Chondrocyte (in vitro differentiated cells): ENCODE measurements at regions not wholly inside any gene's neighbourhood (a gene's known extent, or its start where the extent isn't known, plus 50 kb on each side); places are given as distances from the start of the nearest gene placed in this dataset.

Source experiments
- DNase-seq: peaks from one replicate; pipeline ENCODE4 v3.0.0; 2021; ENCODE audit warnings: mixed read lengths, low spot score
- H3K27ac Mint-ChIP-seq: one replicate; pipeline ENCODE4 v1.8.0; 2021; ENCODE audit warnings: mild to moderate bottlenecking, moderate library complexity, mixed read lengths; ENCODE audit not compliant: unreplicated experiment
- H3K27me3 Mint-ChIP-seq: 2 replicates; pipeline ENCODE4 v1.8.0; 2021; ENCODE audit warnings: low read depth, mixed read lengths
- H3K36me3 Mint-ChIP-seq: 2 replicates; pipeline ENCODE4 v1.8.0; 2021; ENCODE audit warnings: low read depth, mixed read lengths
- H3K4me1 Mint-ChIP-seq: 2 replicates; pipeline ENCODE4 v1.8.0; 2021; ENCODE audit warnings: low read depth, mild to moderate bottlenecking, mixed read lengths
- H3K4me3 Mint-ChIP-seq: one replicate; pipeline ENCODE4 v1.8.0; 2021; ENCODE audit warnings: mild to moderate bottlenecking, moderate library complexity, mixed read lengths; ENCODE audit not compliant: unreplicated experiment
- H3K9me3 Mint-ChIP-seq: 2 replicates; pipeline ENCODE4 v1.8.0; 2021; ENCODE audit warnings: low read depth, mixed read lengths
- TF ChIP-seq, protein P1 (sequence below): fragments of 200-600 bp; sonication (generic); IDR thresholded peaks from 2 replicates; pipeline ENCODE4 v1.5.0; 2021; ENCODE audit warnings: antibody characterized with exemption, mild to moderate bottlenecking, moderate library complexity

DNA sequence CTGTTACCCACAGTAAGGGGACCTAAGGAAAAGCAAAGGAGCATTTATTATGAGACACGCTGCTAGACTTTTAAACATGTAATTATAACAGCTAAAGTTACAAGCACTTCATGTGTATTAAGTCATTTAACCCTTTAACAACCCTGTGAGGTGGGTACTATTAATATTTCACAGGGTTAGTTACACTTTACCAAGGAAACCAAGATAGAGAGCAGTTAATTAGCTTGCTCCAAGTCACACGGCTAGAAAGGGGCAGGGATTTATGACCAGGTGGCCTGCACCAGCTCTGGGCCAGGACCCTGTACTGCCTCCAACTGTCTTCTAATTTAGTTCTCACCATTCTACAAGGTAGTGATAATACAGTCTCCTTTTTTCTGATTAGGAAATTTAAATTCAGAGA lies 74.9 kb downstream of the RPL27A start:
- peaks cover 2% of the 10 kb centered on the region for H3K9me3 Mint-ChIP-seq
- no peak for DNase-seq
- no peak overlapping the region for H3K4me3 Mint-ChIP-seq
- H3K4me1 Mint-ChIP-seq = peaks cover 33% of the 10 kb centered on the region
- H3K27me3 Mint-ChIP-seq = no peaks in the 10 kb centered on the region
- TF ChIP-seq, protein P1, sequence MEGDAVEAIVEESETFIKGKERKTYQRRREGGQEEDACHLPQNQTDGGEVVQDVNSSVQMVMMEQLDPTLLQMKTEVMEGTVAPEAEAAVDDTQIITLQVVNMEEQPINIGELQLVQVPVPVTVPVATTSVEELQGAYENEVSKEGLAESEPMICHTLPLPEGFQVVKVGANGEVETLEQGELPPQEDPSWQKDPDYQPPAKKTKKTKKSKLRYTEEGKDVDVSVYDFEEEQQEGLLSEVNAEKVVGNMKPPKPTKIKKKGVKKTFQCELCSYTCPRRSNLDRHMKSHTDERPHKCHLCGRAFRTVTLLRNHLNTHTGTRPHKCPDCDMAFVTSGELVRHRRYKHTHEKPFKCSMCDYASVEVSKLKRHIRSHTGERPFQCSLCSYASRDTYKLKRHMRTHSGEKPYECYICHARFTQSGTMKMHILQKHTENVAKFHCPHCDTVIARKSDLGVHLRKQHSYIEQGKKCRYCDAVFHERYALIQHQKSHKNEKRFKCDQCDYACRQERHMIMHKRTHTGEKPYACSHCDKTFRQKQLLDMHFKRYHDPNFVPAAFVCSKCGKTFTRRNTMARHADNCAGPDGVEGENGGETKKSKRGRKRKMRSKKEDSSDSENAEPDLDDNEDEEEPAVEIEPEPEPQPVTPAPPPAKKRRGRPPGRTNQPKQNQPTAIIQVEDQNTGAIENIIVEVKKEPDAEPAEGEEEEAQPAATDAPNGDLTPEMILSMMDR = no peak
- H3K27ac Mint-ChIP-seq = peak overlapping the region; percentile 72
- peaks cover 2% of the 10 kb centered on the region for H3K36me3 Mint-ChIP-seq

DNA sequence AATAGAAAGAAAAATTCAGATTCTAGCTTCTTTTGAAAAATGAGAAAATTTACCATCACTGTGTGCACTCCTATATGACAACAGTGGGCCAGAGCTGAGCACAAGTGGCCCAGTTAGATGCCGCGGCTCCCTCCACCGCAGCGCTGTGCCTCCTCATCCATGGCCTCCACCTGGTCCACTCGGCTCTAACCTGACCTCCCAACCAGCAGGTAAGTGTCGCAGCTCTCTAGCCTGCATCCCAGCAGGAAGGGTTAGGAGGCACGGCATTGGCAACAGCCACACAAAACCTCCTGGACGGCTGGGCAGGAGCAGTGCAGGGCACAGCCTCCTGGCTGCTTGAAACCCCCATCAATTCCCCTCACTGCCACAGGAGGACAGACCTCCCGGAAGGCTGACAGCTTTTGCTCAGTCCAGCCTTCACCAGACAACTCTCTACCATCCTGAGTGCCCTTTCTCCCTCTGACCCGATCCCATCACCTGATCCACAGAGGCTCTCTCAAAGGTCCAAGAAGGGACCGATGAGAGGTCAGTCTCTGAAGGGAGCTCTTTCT lies 76.1 kb downstream of the RPL27A start:
- H3K4me1 Mint-ChIP-seq = peaks cover 44% of the 10 kb centered on the region
- no peak overlapping the region for H3K4me3 Mint-ChIP-seq
- peaks cover 3% of the 10 kb centered on the region for H3K36me3 Mint-ChIP-seq
- TF ChIP-seq, protein P1 = no peak
- H3K9me3 Mint-ChIP-seq = no peaks in the 10 kb centered on the region
- H3K27ac Mint-ChIP-seq = no peak overlapping the region
- DNase-seq = no peak
- H3K27me3 Mint-ChIP-seq = no peaks in the 10 kb centered on the region

DNA sequence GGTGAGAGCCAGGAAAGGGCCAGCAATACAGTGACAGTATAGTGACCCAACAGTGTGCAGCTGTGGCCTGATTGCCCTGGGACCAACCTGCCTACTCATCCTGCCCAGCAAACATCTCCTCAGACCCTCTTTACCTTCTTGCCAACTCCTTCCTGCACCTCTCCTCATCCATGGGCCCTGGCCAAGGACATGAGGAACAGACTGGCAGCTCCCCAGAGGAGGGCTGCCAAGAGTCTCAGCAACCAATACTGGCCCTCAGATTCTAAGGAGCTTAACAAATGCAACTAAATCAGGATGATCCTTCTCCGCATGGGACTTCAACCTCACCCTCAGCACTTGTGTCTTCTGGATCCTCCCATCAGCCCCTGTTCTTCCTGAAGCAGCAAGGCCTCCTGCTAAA lies 77.0 kb downstream of the RPL27A start:
- TF ChIP-seq, protein P1 = no peak
- no peak overlapping the region for H3K27ac Mint-ChIP-seq
- H3K27me3 Mint-ChIP-seq = no peaks in the 10 kb centered on the region
- no peak overlapping the region for H3K4me3 Mint-ChIP-seq
- no peak for DNase-seq
- H3K4me1 Mint-ChIP-seq = peaks cover 43% of the 10 kb centered on the region
- H3K36me3 Mint-ChIP-seq = peaks cover 3% of the 10 kb centered on the region
- no peaks in the 10 kb centered on the region for H3K9me3 Mint-ChIP-seq

DNA sequence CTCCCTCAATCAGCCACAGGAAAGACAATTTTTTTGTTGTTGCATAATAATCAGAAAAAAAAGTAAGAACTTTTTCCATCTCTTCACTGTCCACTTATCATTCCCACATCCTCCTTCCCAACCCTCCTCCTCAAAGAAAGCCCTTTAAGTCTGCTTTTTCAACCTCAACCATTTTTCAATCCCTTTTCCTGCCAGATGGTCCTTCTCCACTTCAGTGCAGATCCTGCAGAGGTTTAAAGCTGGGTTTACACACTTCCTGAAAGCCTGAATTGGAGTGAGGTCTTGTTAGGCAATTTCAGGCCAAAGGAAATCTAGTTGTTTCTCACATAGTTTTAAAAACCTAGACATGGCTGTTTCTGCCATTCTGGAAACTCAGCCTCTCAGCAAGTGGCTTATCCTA lies 78.3 kb downstream of the RPL27A start:
- TF ChIP-seq, protein P1 = no peak
- Mint-ChIP-seq H3K9me3 (no peaks in the 10 kb centered on the region), H3K27me3 (no peaks in the 10 kb centered on the region), H3K4me3 (no peak overlapping the region), H3K36me3 (peaks cover 2% of the 10 kb centered on the region), H3K27ac (no peak overlapping the region), H3K4me1 (peaks cover 42% of the 10 kb centered on the region)
- no peak for DNase-seq

DNA sequence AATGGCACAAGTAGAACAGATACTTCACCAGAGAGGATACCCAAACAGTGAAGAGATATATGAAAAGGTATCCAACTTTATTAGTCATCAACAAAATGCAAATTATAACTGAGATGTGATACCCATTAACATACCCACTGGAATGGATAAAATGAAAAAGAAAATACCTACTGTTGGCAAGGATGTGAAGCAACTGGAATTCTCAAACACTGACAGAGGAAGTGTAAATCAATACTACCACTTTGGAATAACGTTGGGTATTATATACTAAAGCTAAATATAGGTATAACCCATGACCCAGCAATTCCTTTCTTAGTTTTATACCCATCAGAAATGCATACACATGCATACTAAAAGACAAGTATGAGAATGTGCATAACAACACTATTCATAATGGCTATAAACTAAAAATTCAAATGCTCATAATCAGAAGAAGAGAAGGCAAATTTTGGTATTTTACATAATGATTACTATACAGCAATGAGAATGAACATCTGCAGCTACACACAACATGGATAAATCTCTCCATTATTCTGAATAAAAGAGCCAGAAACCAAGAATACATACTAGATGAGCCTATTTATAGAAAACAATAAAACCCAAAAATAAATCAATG lies 80.6 kb downstream of the RPL27A start:
- no peak for DNase-seq
- no peak overlapping the region for H3K4me3 Mint-ChIP-seq
- H3K27me3 Mint-ChIP-seq = no peaks in the 10 kb centered on the region
- TF ChIP-seq, protein P1 = no peak
- H3K27ac Mint-ChIP-seq = peak overlapping the region; percentile 71
- peaks cover 44% of the 10 kb centered on the region for H3K4me1 Mint-ChIP-seq
- H3K36me3 Mint-ChIP-seq = peaks cover 2% of the 10 kb centered on the region
- no peaks in the 10 kb centered on the region for H3K9me3 Mint-ChIP-seq
